HepG2 (cell line): ENCODE measurements at regions not wholly inside any gene's neighbourhood (a gene's known extent, or its start where the extent isn't known, plus 50 kb on each side); places are given as distances from the start of the nearest gene placed in this dataset.

Experiments
- ZNF484 ChIP-seq: sonication (generic); formaldehyde crosslinking; IDR thresholded peaks from 2 replicates; pipeline ENCODE4 v1.5.1; 2020; ENCODE audit warnings: mild to moderate bottlenecking, low read depth, missing genetic modification reagents, borderline replicate concordance
- TF ChIP-seq, protein P1 (sequence below), 2 experiments: fragments of 450-650 bp in 1 of 2; sonication (generic) in 1 of 2; formaldehyde crosslinking in 1 of 2; IDR thresholded peaks; 2 replicates each; pipeline versions ENCODE4 v1.6.1 to v1.8.0; 2016 to 2022; ENCODE audit warnings: antibody characterized with exemption in 1 of 2, mild to moderate bottlenecking in 1 of 2, missing genetic modification reagents in 1 of 2

DNA sequence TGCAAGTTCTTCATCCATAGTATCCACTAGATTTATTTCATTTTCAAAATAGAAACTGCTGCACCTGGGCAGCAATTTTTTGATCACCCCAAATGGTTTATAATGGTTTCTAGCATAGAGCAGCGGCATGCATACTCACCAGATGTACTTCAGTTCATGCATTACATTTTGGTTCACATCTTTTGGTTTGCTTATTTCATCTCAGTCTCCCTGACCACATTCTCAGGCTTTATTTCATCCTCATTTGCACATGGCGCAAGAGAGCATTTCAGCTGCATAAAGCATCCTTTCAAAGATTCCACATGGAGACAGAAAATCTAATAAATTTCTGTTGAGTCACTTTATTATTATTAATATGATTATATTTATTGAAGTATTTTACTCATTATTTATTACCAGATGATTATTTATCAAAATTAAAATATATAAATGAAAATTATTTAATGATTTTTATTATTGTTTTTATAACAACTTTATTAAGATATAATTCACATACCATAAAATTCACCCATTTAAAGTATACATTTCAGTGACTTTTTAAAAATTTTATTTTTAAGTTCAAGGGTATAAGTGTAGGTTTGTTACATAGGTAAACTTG lies 284.6 kb downstream of the TXNL1 start (continued):
- TF ChIP-seq, protein P1, sequence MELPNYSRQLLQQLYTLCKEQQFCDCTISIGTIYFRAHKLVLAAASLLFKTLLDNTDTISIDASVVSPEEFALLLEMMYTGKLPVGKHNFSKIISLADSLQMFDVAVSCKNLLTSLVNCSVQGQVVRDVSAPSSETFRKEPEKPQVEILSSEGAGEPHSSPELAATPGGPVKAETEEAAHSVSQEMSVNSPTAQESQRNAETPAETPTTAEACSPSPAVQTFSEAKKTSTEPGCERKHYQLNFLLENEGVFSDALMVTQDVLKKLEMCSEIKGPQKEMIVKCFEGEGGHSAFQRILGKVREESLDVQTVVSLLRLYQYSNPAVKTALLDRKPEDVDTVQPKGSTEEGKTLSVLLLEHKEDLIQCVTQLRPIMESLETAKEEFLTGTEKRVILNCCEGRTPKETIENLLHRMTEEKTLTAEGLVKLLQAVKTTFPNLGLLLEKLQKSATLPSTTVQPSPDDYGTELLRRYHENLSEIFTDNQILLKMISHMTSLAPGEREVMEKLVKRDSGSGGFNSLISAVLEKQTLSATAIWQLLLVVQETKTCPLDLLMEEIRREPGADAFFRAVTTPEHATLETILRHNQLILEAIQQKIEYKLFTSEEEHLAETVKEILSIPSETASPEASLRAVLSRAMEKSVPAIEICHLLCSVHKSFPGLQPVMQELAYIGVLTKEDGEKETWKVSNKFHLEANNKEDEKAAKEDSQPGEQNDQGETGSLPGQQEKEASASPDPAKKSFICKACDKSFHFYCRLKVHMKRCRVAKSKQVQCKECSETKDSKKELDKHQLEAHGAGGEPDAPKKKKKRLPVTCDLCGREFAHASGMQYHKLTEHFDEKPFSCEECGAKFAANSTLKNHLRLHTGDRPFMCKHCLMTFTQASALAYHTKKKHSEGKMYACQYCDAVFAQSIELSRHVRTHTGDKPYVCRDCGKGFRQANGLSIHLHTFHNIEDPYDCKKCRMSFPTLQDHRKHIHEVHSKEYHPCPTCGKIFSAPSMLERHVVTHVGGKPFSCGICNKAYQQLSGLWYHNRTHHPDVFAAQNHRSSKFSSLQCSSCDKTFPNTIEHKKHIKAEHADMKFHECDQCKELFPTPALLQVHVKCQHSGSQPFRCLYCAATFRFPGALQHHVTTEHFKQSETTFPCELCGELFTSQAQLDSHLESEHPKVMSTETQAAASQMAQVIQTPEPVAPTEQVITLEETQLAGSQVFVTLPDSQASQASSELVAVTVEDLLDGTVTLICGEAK (IDR thresholded peaks at IDR 0.05) = no peak
- TF ChIP-seq, protein P1 (CRISPR knock-in tag; IDR thresholded peaks at IDR 0.05) = no peak
- no peak for TF ChIP-seq ZNF484 (CRISPR knock-in tag)
